Chondrocyte (in vitro differentiated cells): ENCODE measurements at regions not wholly inside any gene's neighbourhood (a gene's known extent, or its start where the extent isn't known, plus 50 kb on each side); places are given as distances from the start of the nearest gene placed in this dataset.

Experiments used
- DNase-seq: peaks from one replicate; pipeline ENCODE4 v3.0.0; 2021; ENCODE audit warnings: mixed read lengths, low spot score
- H3K27ac Mint-ChIP-seq: one replicate; pipeline ENCODE4 v1.8.0; 2021; ENCODE audit warnings: mild to moderate bottlenecking, moderate library complexity, mixed read lengths; ENCODE audit not compliant: unreplicated experiment
- H3K27me3 Mint-ChIP-seq: 2 replicates; pipeline ENCODE4 v1.8.0; 2021; ENCODE audit warnings: low read depth, mixed read lengths
- H3K36me3 Mint-ChIP-seq: 2 replicates; pipeline ENCODE4 v1.8.0; 2021; ENCODE audit warnings: low read depth, mixed read lengths
- H3K4me1 Mint-ChIP-seq: 2 replicates; pipeline ENCODE4 v1.8.0; 2021; ENCODE audit warnings: low read depth, mild to moderate bottlenecking, mixed read lengths
- H3K4me3 Mint-ChIP-seq: one replicate; pipeline ENCODE4 v1.8.0; 2021; ENCODE audit warnings: mild to moderate bottlenecking, moderate library complexity, mixed read lengths; ENCODE audit not compliant: unreplicated experiment
- H3K9me3 Mint-ChIP-seq: 2 replicates; pipeline ENCODE4 v1.8.0; 2021; ENCODE audit warnings: low read depth, mixed read lengths
- TF ChIP-seq, protein P1 (sequence below): fragments of 200-600 bp; sonication (generic); IDR thresholded peaks from 2 replicates; pipeline ENCODE4 v1.5.0; 2021; ENCODE audit warnings: antibody characterized with exemption, mild to moderate bottlenecking, moderate library complexity

- no peak overlapping the region for H3K4me3 Mint-ChIP-seq
- DNase-seq = no peak
- H3K27ac Mint-ChIP-seq = peak overlapping the region; percentile 12
- H3K27me3 Mint-ChIP-seq = peaks cover 4% of the 10 kb centered on the region
- TF ChIP-seq, protein P1, sequence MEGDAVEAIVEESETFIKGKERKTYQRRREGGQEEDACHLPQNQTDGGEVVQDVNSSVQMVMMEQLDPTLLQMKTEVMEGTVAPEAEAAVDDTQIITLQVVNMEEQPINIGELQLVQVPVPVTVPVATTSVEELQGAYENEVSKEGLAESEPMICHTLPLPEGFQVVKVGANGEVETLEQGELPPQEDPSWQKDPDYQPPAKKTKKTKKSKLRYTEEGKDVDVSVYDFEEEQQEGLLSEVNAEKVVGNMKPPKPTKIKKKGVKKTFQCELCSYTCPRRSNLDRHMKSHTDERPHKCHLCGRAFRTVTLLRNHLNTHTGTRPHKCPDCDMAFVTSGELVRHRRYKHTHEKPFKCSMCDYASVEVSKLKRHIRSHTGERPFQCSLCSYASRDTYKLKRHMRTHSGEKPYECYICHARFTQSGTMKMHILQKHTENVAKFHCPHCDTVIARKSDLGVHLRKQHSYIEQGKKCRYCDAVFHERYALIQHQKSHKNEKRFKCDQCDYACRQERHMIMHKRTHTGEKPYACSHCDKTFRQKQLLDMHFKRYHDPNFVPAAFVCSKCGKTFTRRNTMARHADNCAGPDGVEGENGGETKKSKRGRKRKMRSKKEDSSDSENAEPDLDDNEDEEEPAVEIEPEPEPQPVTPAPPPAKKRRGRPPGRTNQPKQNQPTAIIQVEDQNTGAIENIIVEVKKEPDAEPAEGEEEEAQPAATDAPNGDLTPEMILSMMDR = no peak
- H3K4me1 Mint-ChIP-seq = peaks cover 43% of the 10 kb centered on the region
- H3K9me3 Mint-ChIP-seq = no peaks in the 10 kb centered on the region
- H3K36me3 Mint-ChIP-seq = no peaks in the 10 kb centered on the region
Measured at GRCh38 chr6:157769776-157770426, 53.1 kb upstream of the SNX9 start.

DNA sequence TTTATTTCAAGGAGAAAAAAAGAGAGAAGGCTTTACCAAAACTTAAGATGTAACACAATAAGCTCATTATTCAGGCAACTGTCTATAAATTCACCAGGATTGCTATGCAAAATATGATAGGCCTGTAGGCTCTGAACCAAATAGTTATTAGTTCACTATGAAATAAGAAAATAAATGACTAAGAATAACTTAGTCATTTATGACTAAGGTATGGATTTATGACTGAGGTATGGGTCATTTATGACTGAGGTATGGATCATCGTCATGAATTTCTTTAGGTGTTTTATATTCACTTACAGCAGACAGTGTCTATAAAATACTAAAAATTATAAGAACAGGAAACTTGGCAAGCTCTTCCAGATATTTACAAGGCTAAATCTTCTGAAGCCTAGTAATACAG is 52.1 kb upstream of the SNX9 start:
- H3K36me3 Mint-ChIP-seq = no peaks in the 10 kb centered on the region
- H3K4me3 Mint-ChIP-seq = no peak overlapping the region
- TF ChIP-seq, protein P1 = no peak
- peak overlapping the region; percentile 17 for H3K27ac Mint-ChIP-seq
- H3K4me1 Mint-ChIP-seq = peaks cover 33% of the 10 kb centered on the region
- no peak for DNase-seq
- peaks cover 4% of the 10 kb centered on the region for H3K27me3 Mint-ChIP-seq
- H3K9me3 Mint-ChIP-seq = no peaks in the 10 kb centered on the region

DNA sequence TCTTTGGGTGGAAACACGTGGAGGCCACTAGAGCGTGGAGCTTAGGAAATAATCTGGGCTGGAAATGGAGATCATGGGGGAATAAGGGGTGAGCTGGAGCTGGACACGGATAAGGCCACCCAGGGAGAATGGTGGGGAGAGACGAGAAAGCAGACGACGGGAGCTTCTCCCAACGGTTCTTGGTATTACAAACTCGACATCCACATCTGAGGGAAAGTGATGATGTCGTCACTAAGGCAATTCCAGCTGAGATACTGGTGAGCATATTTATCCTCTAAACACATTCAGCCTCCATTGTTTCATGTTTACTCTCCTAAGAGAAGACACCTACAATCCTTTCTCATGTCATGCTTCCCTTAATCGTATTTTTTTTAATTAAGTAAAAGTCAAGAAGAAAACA is 50.2 kb upstream of the SNX9 start:
- Mint-ChIP-seq H3K36me3 (no peaks in the 10 kb centered on the region), H3K27me3 (peaks cover 4% of the 10 kb centered on the region), H3K9me3 (peaks cover 5% of the 10 kb centered on the region), H3K4me1 (peaks cover 27% of the 10 kb centered on the region), H3K4me3 (no peak overlapping the region), H3K27ac (no peak overlapping the region)
- no peak for DNase-seq
- TF ChIP-seq, protein P1 = no peak
